Stimulated activated CD8-positive, alpha-beta memory T cell treated with anti-CD3 and anti-CD28 coated beads, Interleukin-12 subunit alpha, Interleukin-12 subunit beta, amount 100 ng/mL, for 4 hours (primary cell): ENCODE measurements at regions not wholly inside any gene's neighbourhood (a gene's known extent, or its start where the extent isn't known, plus 50 kb on each side); places are given as distances from the start of the nearest gene placed in this dataset.

Experiments
- DNase-seq: peaks from one replicate; pipeline ENCODE4 v3.0.0-alpha.2; 2020; ENCODE audit warnings: low read depth

GRCh38 chr3:11089931-11090330 lies 64.4 kb upstream of the HRH1 start:
- no peak for DNase-seq

- DNase-seq: no peak
Observed at GRCh38 chr3:11090551-11090950, 63.7 kb upstream of the HRH1 start.

GRCh38 chr3:11091088-11091590 lies 63.2 kb upstream of the HRH1 start:
- no peak for DNase-seq

GRCh38 chr3:11091791-11092190 lies 62.5 kb upstream of the HRH1 start:
- no peak for DNase-seq

- DNase-seq: no peak
Observed at GRCh38 chr3:11093823-11094340, 60.4 kb upstream of the HRH1 start.

GRCh38 chr3:11095932-11096265 lies 58.4 kb upstream of the HRH1 start:
- no peak for DNase-seq

GRCh38 chr3:11096266-11097139 lies 57.8 kb upstream of the HRH1 start:
- peak; percentile 46 for DNase-seq

GRCh38 chr3:11099306-11099705 lies 55.0 kb upstream of the HRH1 start:
- DNase-seq: no peak
